Mammary epithelial cell (primary cell): ENCODE measurements at regions not wholly inside any gene's neighbourhood (a gene's known extent, or its start where the extent isn't known, plus 50 kb on each side); places are given as distances from the start of the nearest gene placed in this dataset.
"Not testable (repeated sequence)": the region's sequence is repeated elsewhere in the genome, so short reads cannot be mapped to it uniquely, and the experiment has no call there.

Experiments
- CTCF ChIP-seq, 2 donors: IDR thresholded peaks in 1 of 2; conservative IDR thresholded peaks in 1 of 2; 2 replicates each; pipeline ENCODE4 v1.5.1; 2011 to 2012; ENCODE audit warnings: inconsistent platforms in 2 of 2, low read length in 2 of 2, mild to moderate bottlenecking in 2 of 2, control low read depth in 1 of 2, low read depth in 1 of 2; ENCODE audit not compliant: insufficient read depth in 1 of 2; ENCODE audit errors: extremely low read depth in 1 of 2
- EZH2 ChIP-seq: IDR thresholded peaks from 2 replicates; pipeline ENCODE4 v1.6.1; 2012; ENCODE audit warnings: low read length, inconsistent platforms, borderline replicate concordance

GRCh38 chr2:90224767-90225166, 1533.3 kb downstream of the RPIA start:
- not testable (repeated sequence) for TF ChIP-seq CTCF (conservative IDR thresholded peaks at IDR 0.05 in 1 of 2, IDR thresholded peaks at IDR 0.05 in 1 of 2; ENCODE audit: extremely low read depth in 1 of 2, insufficient read depth in 1 of 2, low read depth in 1 of 2, low read length in 2 of 2); EZH2
